ENCODE measurements at regions not wholly inside any gene's neighbourhood (a gene's known extent, or its start where the extent isn't known, plus 50 kb on each side); places are given as distances from the start of the nearest gene placed in this dataset.

DNA sequence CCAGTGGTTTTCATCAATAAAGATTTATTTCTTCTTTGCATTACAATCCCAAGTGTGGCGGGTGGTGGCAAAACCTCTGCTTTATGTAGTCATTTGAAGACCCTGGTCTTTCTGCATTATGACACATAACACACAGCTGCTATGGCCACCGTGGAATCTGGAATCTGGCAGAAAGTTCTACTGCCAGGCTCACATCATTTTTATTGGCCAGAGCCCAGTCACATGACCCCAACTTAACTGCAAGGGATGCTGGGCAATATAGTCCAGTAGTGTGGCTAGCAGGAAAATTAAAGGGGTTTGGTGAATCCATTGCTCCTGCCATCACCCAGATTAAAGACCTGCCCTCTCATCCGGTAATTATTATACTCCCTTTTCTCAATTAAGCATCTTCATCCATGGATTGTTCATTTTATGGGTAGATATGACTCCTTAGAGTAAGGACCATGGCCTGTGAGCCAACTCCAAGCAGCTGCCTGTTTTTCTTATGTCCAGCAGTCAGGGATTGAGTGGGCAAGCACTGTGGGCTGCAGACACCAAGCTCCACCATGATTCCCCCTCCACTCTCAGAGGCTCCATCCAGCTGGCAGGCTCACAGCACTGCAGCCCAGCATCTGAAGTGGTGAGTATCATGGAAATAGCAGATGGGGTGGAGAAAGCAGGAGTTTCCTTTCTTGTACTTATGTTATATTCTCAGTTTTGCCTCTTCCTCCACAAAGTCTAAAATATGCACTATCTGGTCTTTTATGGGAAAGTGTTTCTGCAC lies 1030.7 kb downstream of the AACS start:
- H3K36me3 ChIP-seq (ENCODE audit: insufficient read depth, low read length), result no peaks in the 10 kb centered on the region
- no peak for DNase-seq (ENCODE audit: insufficient read length, low spot score, missing footprints)
- H2AFZ ChIP-seq (ENCODE audit: low read length), result no peak overlapping the region
- no peaks in the 10 kb centered on the region for H3K79me2 ChIP-seq (ENCODE audit: insufficient read depth, low read length)
- H3K27ac ChIP-seq (ENCODE audit: low read depth, low read length), result no peak overlapping the region
- H3K9me3 ChIP-seq (ENCODE audit: low read depth, low read length), result no peaks in the 10 kb centered on the region
- H3K4me3 ChIP-seq (ENCODE audit: insufficient read depth, low read length), result no peak overlapping the region
- H3K4me2 ChIP-seq (ENCODE audit: insufficient read depth, low read length), result no peak overlapping the region
- H3K4me1 ChIP-seq (ENCODE audit: insufficient read depth, low read length), result no peaks in the 10 kb centered on the region
- no peaks in the 10 kb centered on the region for H3K27me3 ChIP-seq (ENCODE audit: insufficient read depth, low read length)
- TF ChIP-seq, protein P1, sequence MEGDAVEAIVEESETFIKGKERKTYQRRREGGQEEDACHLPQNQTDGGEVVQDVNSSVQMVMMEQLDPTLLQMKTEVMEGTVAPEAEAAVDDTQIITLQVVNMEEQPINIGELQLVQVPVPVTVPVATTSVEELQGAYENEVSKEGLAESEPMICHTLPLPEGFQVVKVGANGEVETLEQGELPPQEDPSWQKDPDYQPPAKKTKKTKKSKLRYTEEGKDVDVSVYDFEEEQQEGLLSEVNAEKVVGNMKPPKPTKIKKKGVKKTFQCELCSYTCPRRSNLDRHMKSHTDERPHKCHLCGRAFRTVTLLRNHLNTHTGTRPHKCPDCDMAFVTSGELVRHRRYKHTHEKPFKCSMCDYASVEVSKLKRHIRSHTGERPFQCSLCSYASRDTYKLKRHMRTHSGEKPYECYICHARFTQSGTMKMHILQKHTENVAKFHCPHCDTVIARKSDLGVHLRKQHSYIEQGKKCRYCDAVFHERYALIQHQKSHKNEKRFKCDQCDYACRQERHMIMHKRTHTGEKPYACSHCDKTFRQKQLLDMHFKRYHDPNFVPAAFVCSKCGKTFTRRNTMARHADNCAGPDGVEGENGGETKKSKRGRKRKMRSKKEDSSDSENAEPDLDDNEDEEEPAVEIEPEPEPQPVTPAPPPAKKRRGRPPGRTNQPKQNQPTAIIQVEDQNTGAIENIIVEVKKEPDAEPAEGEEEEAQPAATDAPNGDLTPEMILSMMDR (IDR thresholded peaks at IDR 0.05; ENCODE audit: extremely low read depth, low read depth, low read length), result no peak
- no peaks in the 10 kb centered on the region for H4K20me1 ChIP-seq (ENCODE audit: insufficient read depth, low read length)

DNA sequence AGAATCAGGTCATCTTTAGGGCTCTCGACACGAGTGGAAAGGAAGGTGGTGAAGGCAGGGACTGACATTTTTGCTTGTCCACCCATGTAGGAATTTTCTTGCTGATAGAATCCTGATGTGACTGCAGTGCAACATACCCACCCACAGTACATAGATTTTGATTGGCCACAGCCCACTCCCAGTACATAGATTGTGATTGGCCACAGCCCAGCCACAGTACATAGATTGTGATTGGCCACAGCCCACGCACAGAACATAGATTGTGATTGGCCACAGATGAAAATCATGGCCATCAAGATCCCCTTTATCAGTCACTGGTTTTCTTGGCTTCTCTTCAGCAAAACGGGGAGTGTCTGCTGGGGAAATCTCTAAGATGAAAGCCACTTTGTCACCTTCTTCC lies 1041.5 kb downstream of the AACS start:
- Histone ChIP-seq H3K4me3 (ENCODE audit: insufficient read depth, low read length) (no peak overlapping the region), H3K4me2 (ENCODE audit: insufficient read depth, low read length) (no peak overlapping the region), H3K9me3 (ENCODE audit: low read depth, low read length) (no peaks in the 10 kb centered on the region), H3K27ac (ENCODE audit: low read depth, low read length) (no peak overlapping the region), H2AFZ (ENCODE audit: low read length) (no peak overlapping the region), H3K27me3 (ENCODE audit: insufficient read depth, low read length) (no peaks in the 10 kb centered on the region), H4K20me1 (ENCODE audit: insufficient read depth, low read length) (no peaks in the 10 kb centered on the region), H3K79me2 (ENCODE audit: insufficient read depth, low read length) (no peaks in the 10 kb centered on the region), H3K36me3 (ENCODE audit: insufficient read depth, low read length) (no peaks in the 10 kb centered on the region), H3K4me1 (ENCODE audit: insufficient read depth, low read length) (no peaks in the 10 kb centered on the region)
- TF ChIP-seq, protein P1 (IDR thresholded peaks at IDR 0.05; ENCODE audit: extremely low read depth, low read depth, low read length), result no peak
- no peak for DNase-seq (ENCODE audit: insufficient read length, low spot score, missing footprints)

DNA sequence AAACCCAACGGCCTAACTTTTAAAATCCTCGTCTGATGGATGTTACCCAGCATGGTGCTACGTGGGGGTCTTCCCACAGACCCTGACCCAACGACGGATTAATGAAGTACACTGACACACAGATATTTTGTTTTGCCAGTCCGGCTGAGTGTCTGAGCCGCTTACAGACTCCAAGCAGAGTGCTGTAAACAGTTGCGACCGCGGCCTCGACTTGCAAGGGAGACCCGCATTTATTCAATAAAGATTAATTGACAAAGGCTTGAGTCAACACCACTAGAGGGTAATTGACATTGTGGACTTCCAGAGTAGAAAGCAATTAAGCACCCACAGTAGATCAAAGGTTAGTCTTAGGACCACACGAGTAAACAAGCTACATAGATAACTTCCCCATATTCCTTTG lies 1042.4 kb downstream of the AACS start:
- Histone ChIP-seq H4K20me1 (ENCODE audit: insufficient read depth, low read length) (no peaks in the 10 kb centered on the region), H3K79me2 (ENCODE audit: insufficient read depth, low read length) (no peaks in the 10 kb centered on the region), H3K4me1 (ENCODE audit: insufficient read depth, low read length) (no peaks in the 10 kb centered on the region), H3K4me3 (ENCODE audit: insufficient read depth, low read length) (no peak overlapping the region), H3K9me3 (ENCODE audit: low read depth, low read length) (no peaks in the 10 kb centered on the region), H2AFZ (ENCODE audit: low read length) (no peak overlapping the region), H3K27me3 (ENCODE audit: insufficient read depth, low read length) (no peaks in the 10 kb centered on the region), H3K27ac (ENCODE audit: low read depth, low read length) (no peak overlapping the region), H3K4me2 (ENCODE audit: insufficient read depth, low read length) (no peak overlapping the region), H3K36me3 (ENCODE audit: insufficient read depth, low read length) (no peaks in the 10 kb centered on the region)
- TF ChIP-seq, protein P1 (IDR thresholded peaks at IDR 0.05; ENCODE audit: extremely low read depth, low read depth, low read length), result no peak
- no peak for DNase-seq (ENCODE audit: insufficient read length, low spot score, missing footprints)

DNA sequence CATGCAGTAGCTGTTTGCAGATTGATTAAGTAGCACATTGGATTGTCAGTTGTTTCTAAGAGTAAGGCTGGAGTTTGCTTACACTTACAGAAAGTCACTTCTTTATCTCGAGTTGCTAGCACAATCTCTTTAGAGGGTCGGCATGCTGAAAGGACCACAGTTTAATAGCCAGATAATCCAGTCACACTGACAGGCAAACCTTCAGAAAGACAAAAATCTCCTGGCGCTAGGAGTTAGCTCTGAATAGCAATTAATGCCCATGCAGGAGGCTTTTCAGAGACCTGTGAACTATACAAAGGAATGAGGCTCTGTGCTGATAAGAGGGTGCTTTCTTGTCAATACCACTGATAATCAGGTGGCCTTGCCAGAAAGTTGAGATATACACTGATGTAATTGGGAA lies 1043.0 kb downstream of the AACS start:
- Histone ChIP-seq H3K4me1 (ENCODE audit: insufficient read depth, low read length) (no peaks in the 10 kb centered on the region), H3K36me3 (ENCODE audit: insufficient read depth, low read length) (no peaks in the 10 kb centered on the region), H3K27ac (ENCODE audit: low read depth, low read length) (no peak overlapping the region), H4K20me1 (ENCODE audit: insufficient read depth, low read length) (no peaks in the 10 kb centered on the region), H3K4me3 (ENCODE audit: insufficient read depth, low read length) (no peak overlapping the region), H3K4me2 (ENCODE audit: insufficient read depth, low read length) (no peak overlapping the region), H3K79me2 (ENCODE audit: insufficient read depth, low read length) (no peaks in the 10 kb centered on the region), H3K9me3 (ENCODE audit: low read depth, low read length) (no peaks in the 10 kb centered on the region), H2AFZ (ENCODE audit: low read length) (no peak overlapping the region), H3K27me3 (ENCODE audit: insufficient read depth, low read length) (no peaks in the 10 kb centered on the region)
- DNase-seq (ENCODE audit: insufficient read length, low spot score, missing footprints), result no peak
- TF ChIP-seq, protein P1 (IDR thresholded peaks at IDR 0.05; ENCODE audit: extremely low read depth, low read depth, low read length), result no peak
